ENCODE measurements at regions not wholly inside any gene's neighbourhood (a gene's known extent, or its start where the extent isn't known, plus 50 kb on each side); places are given as distances from the start of the nearest gene placed in this dataset.

DNA sequence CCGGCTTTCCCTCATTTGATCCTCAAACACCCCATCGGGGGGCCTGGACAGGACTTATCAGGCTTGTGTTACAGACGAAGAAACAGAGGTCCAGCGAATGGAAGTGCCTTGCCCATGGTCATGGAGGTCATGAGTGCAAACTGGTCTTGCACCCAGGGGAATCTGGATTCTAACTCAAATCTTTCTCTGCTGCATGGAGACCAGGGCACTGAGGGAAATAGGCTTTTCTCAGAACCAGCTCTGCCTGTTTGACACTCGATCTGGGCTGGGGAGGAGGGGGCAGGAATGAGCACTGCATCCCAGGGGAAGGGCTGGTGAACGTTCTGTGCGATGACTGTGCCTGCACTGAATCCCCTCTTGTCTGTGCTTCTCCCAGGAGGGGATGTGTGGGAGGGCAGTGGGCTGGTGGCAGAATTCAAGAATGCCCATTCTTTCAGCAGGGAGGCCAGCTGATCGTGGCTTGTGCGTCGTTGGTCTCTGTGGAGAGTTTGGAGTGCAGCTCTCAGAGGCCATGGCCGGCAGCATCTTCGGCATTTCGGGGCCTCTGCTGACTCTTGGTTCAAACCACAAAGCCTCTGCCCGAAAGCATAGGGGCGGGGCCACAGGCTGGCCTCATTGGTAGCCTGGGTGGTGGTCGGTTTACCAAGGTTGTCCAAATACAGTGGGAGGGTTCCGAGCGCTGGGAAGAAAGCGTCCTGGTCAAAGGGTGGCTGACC, 171.6 kb downstream of the DDX1 start:
- Histone ChIP-seq H3K4me3 (no peak overlapping the region), H3K9me3 (no peaks in the 10 kb centered on the region), H3K27me3 (no peaks in the 10 kb centered on the region), H3K27ac (no peak overlapping the region), H3K36me3 (no peaks in the 10 kb centered on the region), H3K4me1 (no peaks in the 10 kb centered on the region)
- in situ Hi-C loops (cut with MboI; ENCODE audit: low sequenced_read_pairs in 4 of 4) (no loop called here), intact Hi-C loops (cut with DNase I; ENCODE audit: low total_unique reads) (no loop called here)
- ATAC-seq (no peak), DNase-seq (no peak)
- no peak for TF ChIP-seq POLR2A (IDR thresholded peaks at IDR 0.05)

DNA sequence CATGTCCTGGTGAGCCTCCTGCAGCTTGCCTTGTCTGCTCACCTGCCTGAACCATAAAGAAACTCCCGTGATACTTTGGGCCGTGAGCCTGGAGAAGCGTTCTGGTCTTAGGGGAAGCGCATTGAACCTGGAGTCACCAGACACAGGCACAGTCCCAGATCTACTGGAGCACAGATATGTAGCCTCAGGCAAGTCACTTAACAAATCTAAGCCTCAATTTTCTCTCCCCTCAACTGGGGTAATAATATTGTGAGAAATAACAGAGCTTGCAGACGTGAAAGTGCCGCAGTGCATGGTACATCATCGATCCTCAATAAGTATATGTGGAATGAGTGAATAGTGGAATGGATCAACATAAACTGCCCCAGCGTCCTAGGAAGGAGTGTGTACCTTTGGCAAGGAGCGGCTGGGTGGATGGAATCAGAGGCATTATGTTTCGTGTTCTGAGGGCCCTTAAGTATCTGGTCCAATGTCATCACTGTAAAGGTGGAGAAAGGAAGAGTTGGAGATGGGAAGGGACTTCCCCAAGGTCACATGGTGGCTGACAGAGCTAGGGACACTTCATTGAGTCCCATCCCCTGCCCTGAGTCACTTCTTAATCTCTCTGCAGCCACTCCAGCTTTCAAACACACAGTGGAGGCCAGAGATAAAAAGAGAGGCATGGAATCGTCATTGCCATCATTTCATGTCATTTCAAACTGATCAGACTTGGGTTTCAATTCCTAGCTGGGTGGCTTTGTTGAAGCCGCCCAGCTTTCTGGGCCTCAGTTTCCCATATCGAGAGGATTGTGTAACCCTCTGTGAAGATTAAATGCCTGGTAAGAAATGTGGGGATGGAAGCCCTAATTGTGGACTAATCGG, 172.4 kb downstream of the DDX1 start:
- Histone ChIP-seq H3K9me3 (no peaks in the 10 kb centered on the region), H3K27me3 (no peaks in the 10 kb centered on the region), H3K4me1 (no peaks in the 10 kb centered on the region), H3K4me3 (no peak overlapping the region), H3K36me3 (no peaks in the 10 kb centered on the region), H3K27ac (no peak overlapping the region)
- intact Hi-C loops (cut with DNase I; ENCODE audit: low total_unique reads), result no loop called here
- ATAC-seq, result no peak
- in situ Hi-C loops (cut with MboI; ENCODE audit: low sequenced_read_pairs in 4 of 4), result no loop called here
- DNase-seq, result no peak
- no peak for TF ChIP-seq POLR2A (IDR thresholded peaks at IDR 0.05)
- TF ChIP-seq, protein P1, sequence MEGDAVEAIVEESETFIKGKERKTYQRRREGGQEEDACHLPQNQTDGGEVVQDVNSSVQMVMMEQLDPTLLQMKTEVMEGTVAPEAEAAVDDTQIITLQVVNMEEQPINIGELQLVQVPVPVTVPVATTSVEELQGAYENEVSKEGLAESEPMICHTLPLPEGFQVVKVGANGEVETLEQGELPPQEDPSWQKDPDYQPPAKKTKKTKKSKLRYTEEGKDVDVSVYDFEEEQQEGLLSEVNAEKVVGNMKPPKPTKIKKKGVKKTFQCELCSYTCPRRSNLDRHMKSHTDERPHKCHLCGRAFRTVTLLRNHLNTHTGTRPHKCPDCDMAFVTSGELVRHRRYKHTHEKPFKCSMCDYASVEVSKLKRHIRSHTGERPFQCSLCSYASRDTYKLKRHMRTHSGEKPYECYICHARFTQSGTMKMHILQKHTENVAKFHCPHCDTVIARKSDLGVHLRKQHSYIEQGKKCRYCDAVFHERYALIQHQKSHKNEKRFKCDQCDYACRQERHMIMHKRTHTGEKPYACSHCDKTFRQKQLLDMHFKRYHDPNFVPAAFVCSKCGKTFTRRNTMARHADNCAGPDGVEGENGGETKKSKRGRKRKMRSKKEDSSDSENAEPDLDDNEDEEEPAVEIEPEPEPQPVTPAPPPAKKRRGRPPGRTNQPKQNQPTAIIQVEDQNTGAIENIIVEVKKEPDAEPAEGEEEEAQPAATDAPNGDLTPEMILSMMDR (IDR thresholded peaks at IDR 0.05 in 4 of 5, conservative IDR thresholded peaks at IDR 0.05 in 1 of 5), result no peak

DNA sequence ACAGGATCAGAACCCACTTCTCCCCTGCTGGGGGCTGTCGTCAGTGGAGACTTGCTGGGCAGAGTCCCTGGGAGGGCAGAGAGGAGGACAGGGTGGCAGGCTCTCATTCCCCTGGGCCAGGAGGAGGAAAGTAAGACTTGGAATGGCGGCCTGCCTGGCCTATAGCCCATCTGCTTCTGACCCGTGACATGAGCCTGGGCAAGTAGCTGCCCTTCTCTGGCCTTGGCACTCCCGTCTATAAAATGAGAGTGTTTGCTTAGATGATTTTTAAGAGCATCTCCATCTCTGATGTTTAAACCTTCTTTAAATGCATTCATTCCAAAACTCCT, 173.0 kb downstream of the DDX1 start:
- TF ChIP-seq, protein P1 (IDR thresholded peaks at IDR 0.05 in 4 of 5, conservative IDR thresholded peaks at IDR 0.05 in 1 of 5), result no peak
- no peak for TF ChIP-seq POLR2A (IDR thresholded peaks at IDR 0.05)
- no peak overlapping the region for H3K4me3 ChIP-seq
- H3K27me3 ChIP-seq, result no peaks in the 10 kb centered on the region
- H3K36me3 ChIP-seq, result no peaks in the 10 kb centered on the region
- H3K4me1 ChIP-seq, result no peaks in the 10 kb centered on the region
- ATAC-seq (no peak), DNase-seq (no peak)
- H3K27ac ChIP-seq, result no peak overlapping the region
- intact Hi-C loops (cut with DNase I; ENCODE audit: low total_unique reads), result no loop called here
- in situ Hi-C loops (cut with MboI; ENCODE audit: low sequenced_read_pairs in 4 of 4), result no loop called here
- H3K9me3 ChIP-seq, result no peaks in the 10 kb centered on the region

DNA sequence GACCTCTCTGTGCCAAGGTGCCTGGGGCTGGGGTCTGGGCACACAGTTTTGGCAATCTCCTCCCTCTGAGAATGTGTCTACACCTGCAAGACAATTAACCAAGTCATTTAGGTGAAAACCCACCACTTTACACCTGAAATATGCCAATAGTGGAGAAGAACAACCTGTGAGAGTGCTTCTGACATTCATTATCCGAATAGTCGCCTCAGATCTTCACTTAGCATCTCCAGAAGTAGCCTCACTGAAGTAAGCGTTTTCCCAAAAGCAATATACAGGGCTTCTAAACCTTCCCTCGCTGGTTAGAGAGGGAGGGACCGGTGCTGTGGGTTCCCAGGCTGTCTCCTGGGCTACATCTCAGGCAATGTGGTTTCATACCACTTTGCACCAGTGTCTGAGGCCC, 173.5 kb downstream of the DDX1 start:
- no peak overlapping the region for H3K27ac ChIP-seq
- DNase-seq (no peak), ATAC-seq (no peak)
- H3K27me3 ChIP-seq, result no peaks in the 10 kb centered on the region
- TF ChIP-seq, protein P1 (IDR thresholded peaks at IDR 0.05 in 4 of 5, conservative IDR thresholded peaks at IDR 0.05 in 1 of 5), result no peak
- TF ChIP-seq POLR2A (IDR thresholded peaks at IDR 0.05), result no peak
- H3K9me3 ChIP-seq, result no peaks in the 10 kb centered on the region
- no peaks in the 10 kb centered on the region for H3K36me3 ChIP-seq
- intact Hi-C loops (cut with DNase I; ENCODE audit: low total_unique reads), result no loop called here
- no peak overlapping the region for H3K4me3 ChIP-seq
- in situ Hi-C loops (cut with MboI; ENCODE audit: low sequenced_read_pairs in 4 of 4), result no loop called here
- no peaks in the 10 kb centered on the region for H3K4me1 ChIP-seq

DNA sequence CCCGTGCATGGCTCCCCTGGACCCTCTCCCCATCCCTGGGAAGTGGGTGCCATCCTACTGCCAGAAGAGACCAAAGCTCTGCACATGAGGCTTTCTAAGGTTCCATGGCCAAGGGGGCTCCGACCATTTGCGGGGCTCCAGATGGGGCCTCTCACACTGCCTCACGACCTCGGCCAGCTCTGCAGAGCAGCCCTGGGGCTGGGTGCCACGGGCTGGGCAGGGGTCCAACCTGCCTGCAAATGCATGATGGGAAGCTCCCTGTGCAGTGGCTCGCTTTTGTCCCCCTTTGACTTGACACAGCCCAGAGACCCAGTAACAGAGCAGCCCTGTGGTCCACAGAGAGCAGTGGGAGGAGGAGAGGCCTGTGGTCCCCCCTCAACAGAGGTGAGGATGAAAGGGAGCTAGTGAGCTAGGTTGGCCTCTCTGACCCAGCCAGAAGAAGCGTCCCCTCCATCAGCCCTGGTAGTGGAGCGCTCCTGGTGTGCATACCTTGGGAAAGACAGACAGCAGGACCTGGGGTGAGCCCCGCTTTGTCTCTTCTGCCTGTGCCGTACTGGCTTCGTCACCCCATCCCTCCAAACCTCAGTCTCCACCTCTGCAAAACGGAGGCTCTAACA, 174.1 kb downstream of the DDX1 start:
- intact Hi-C loops (cut with DNase I; ENCODE audit: low total_unique reads) (no loop called here), in situ Hi-C loops (cut with MboI; ENCODE audit: low sequenced_read_pairs in 4 of 4) (no loop called here)
- DNase-seq, result no peak
- Histone ChIP-seq H3K4me1 (no peaks in the 10 kb centered on the region), H3K36me3 (no peaks in the 10 kb centered on the region), H3K27ac (no peak overlapping the region), H3K27me3 (no peaks in the 10 kb centered on the region), H3K4me3 (no peak overlapping the region), H3K9me3 (no peaks in the 10 kb centered on the region)
- no peak for ATAC-seq
- TF ChIP-seq POLR2A (IDR thresholded peaks at IDR 0.05), result no peak
- TF ChIP-seq, protein P1 (IDR thresholded peaks at IDR 0.05 in 4 of 5, conservative IDR thresholded peaks at IDR 0.05 in 1 of 5), result no peak
